Caco-2 (cell line): ENCODE measurements at regions not wholly inside any gene's neighbourhood (a gene's known extent, or its start where the extent isn't known, plus 50 kb on each side); places are given as distances from the start of the nearest gene placed in this dataset.

Source experiments
- BruUV-seq: library from RNA; stranded (reverse); fragments of 400-500 nt; replicated peaks from 2 replicates; lab custom pipeline; 2021; lab: Mats Ljungman, UMichigan
- CTCF ChIA-PET: fragments of 300-600 bp; sonication (Branson Sonifier 250); formaldehyde crosslinking; loops from one replicate; lab custom pipeline; 2022; ENCODE audit warnings: antibody characterized with exemption; lab: Charles Lee
- POLR2A ChIA-PET: fragments of 300-600 bp; sonication (Branson Sonifier 250); formaldehyde crosslinking; loops from one replicate; lab custom pipeline; 2022; ENCODE audit warnings: antibody characterized with exemption; lab: Charles Lee
- DNase-seq, 2 experiments: peaks; one replicate each; pipeline versions ENCODE4 v3.0.0 to v3.0.0-alpha.2; 2020 to 2022
- H3K27me3 ChIP-seq: replicated peaks from 2 replicates; pipeline ENCODE4 v1.6.0; 2011; ENCODE audit warnings: low read length; ENCODE audit not compliant: control insufficient read depth, insufficient read depth
- H3K36me3 ChIP-seq: 2 replicates; pipeline ENCODE4 v1.5.1; 2011; ENCODE audit warnings: low read length; ENCODE audit not compliant: control insufficient read depth, insufficient read depth
- H3K4me1 ChIP-seq: fragments of 250-450 bp; sonication (Bioruptor Pico); 2 replicates; pipeline ENCODE4 v1.5.1; 2020; ENCODE audit warnings: mild to moderate bottlenecking
- H3K4me3 ChIP-seq: 2 replicates; pipeline ENCODE4 v1.5.1; 2011; ENCODE audit warnings: low read depth, mild to moderate bottlenecking, control low read depth, low read length
- H3K9me3 ChIP-seq: fragments of 250-450 bp; sonication (Bioruptor Pico); 2 replicates; pipeline ENCODE4 v1.5.1; 2020; ENCODE audit warnings: mild to moderate bottlenecking, moderate library complexity
- H3K27ac Mint-ChIP-seq: one replicate; pipeline ENCODE4 v1.8.0; 2022; ENCODE audit warnings: mixed read lengths; ENCODE audit not compliant: unreplicated experiment
- H3K27me3 Mint-ChIP-seq: one replicate; pipeline ENCODE4 v1.8.0; 2022; ENCODE audit warnings: mixed read lengths; ENCODE audit not compliant: insufficient read depth, unreplicated experiment
- H3K36me3 Mint-ChIP-seq: one replicate; pipeline ENCODE4 v1.8.0; 2022; ENCODE audit warnings: mild to moderate bottlenecking, mixed read lengths; ENCODE audit not compliant: insufficient read depth, unreplicated experiment
- H3K4me1 Mint-ChIP-seq: one replicate; pipeline ENCODE4 v1.8.0; 2022; ENCODE audit warnings: low read depth, mixed read lengths; ENCODE audit not compliant: unreplicated experiment
- H3K4me3 Mint-ChIP-seq: one replicate; pipeline ENCODE4 v1.8.0; 2022; ENCODE audit warnings: mild to moderate bottlenecking, moderate library complexity, mixed read lengths; ENCODE audit not compliant: unreplicated experiment
- H3K9me3 Mint-ChIP-seq: one replicate; pipeline ENCODE4 v1.8.0; 2022; ENCODE audit warnings: mixed read lengths; ENCODE audit not compliant: unreplicated experiment
- CTCF ChIP-seq, 2 experiments: fragments of 200-600 bp in 1 of 2; IDR thresholded peaks; 1 replicate in 1 of 2; 2 replicates in 1 of 2; pipeline versions ENCODE4 v1.5.1 to v1.8.0; 2011 to 2022; ENCODE audit warnings: antibody characterized with exemption in 1 of 2, control low read depth in 1 of 2, inconsistent platforms in 1 of 2, low read depth in 1 of 2, low read length in 1 of 2, mild to moderate bottlenecking in 1 of 2, moderate library complexity in 1 of 2; ENCODE audit not compliant: insufficient read depth in 1 of 2, severe bottlenecking in 1 of 2, unreplicated experiment in 1 of 2
- intact Hi-C: fragments of 100-400 bp; cut with micrococcal nuclease; formaldehyde crosslinking; loops from one replicate; pipeline ENCODE4 v1.10.0; 2022; ENCODE audit not compliant: unreplicated experiment

GRCh38 chr18:33983126-33983525 lies 241.6 kb downstream of the NOL4 start:
- DNase-seq: no peak
- Histone ChIP-seq H3K36me3 (no peaks in the 10 kb centered on the region), H3K4me3 (no peak overlapping the region), H3K9me3 (no peaks in the 10 kb centered on the region), H3K4me1 (no peaks in the 10 kb centered on the region), H3K27me3 (no peaks in the 10 kb centered on the region)
- intact Hi-C loops: no loop called here
- no peak overlapping the region for H3K27ac Mint-ChIP-seq
- H3K27me3 Mint-ChIP-seq: no peaks in the 10 kb centered on the region
- H3K4me3 Mint-ChIP-seq: no peak overlapping the region
- POLR2A ChIA-PET: no interaction called here
- H3K4me1 Mint-ChIP-seq: no peaks in the 10 kb centered on the region
- no peaks in the 10 kb centered on the region for H3K36me3 Mint-ChIP-seq
- no TSS peak for BruUV-seq
- no peaks in the 10 kb centered on the region for H3K9me3 Mint-ChIP-seq
- TF ChIP-seq CTCF (IDR thresholded peaks at IDR 0.05; ENCODE audit: insufficient read depth in 1 of 2, low read depth in 1 of 2, low read length in 1 of 2, severe bottlenecking in 1 of 2, unreplicated experiment in 1 of 2): no peak
- CTCF ChIA-PET: no interaction called here

GRCh38 chr18:33960417-33960816 lies 264.3 kb downstream of the NOL4 start:
- no peak overlapping the region for H3K4me3 Mint-ChIP-seq
- POLR2A ChIA-PET: no interaction called here
- no peak for TF ChIP-seq CTCF (IDR thresholded peaks at IDR 0.05; ENCODE audit: insufficient read depth in 1 of 2, low read depth in 1 of 2, low read length in 1 of 2, severe bottlenecking in 1 of 2, unreplicated experiment in 1 of 2)
- Histone ChIP-seq H3K27me3 (no peaks in the 10 kb centered on the region), H3K9me3 (no peaks in the 10 kb centered on the region), H3K4me1 (no peaks in the 10 kb centered on the region), H3K4me3 (no peak overlapping the region), H3K36me3 (no peaks in the 10 kb centered on the region)
- intact Hi-C loops: no loop called here
- H3K27me3 Mint-ChIP-seq: peaks cover 3% of the 10 kb centered on the region
- H3K27ac Mint-ChIP-seq: no peak overlapping the region
- no peak for DNase-seq
- H3K4me1 Mint-ChIP-seq: no peaks in the 10 kb centered on the region
- no peaks in the 10 kb centered on the region for H3K9me3 Mint-ChIP-seq
- H3K36me3 Mint-ChIP-seq: no peaks in the 10 kb centered on the region
- BruUV-seq: no TSS peak
- CTCF ChIA-PET: no interaction called here

GRCh38 chr18:33959609-33960008 lies 265.1 kb downstream of the NOL4 start:
- Histone ChIP-seq H3K4me1 (no peaks in the 10 kb centered on the region), H3K36me3 (no peaks in the 10 kb centered on the region), H3K27me3 (no peaks in the 10 kb centered on the region), H3K9me3 (no peaks in the 10 kb centered on the region), H3K4me3 (no peak overlapping the region)
- Mint-ChIP-seq H3K27me3 (peaks cover 3% of the 10 kb centered on the region), H3K9me3 (no peaks in the 10 kb centered on the region), H3K36me3 (no peaks in the 10 kb centered on the region), H3K4me1 (no peaks in the 10 kb centered on the region), H3K4me3 (no peak overlapping the region), H3K27ac (no peak overlapping the region)
- ChIA-PET POLR2A (no interaction called here), CTCF (no interaction called here)
- DNase-seq: no peak
- intact Hi-C loops: no loop called here
- TF ChIP-seq CTCF (IDR thresholded peaks at IDR 0.05; ENCODE audit: insufficient read depth in 1 of 2, low read depth in 1 of 2, low read length in 1 of 2, severe bottlenecking in 1 of 2, unreplicated experiment in 1 of 2): no peak
- no TSS peak for BruUV-seq
